Stomach smooth muscle (tissue), 2 donors: ENCODE measurements at regions not wholly inside any gene's neighbourhood (a gene's known extent, or its start where the extent isn't known, plus 50 kb on each side); places are given as distances from the start of the nearest gene placed in this dataset.
"Not testable (repeated sequence)": the region's sequence is repeated elsewhere in the genome, so short reads cannot be mapped to it uniquely, and the experiment has no call there.

Experiments used
- H3K27ac ChIP-seq: one replicate; pipeline ENCODE4 v1.7.0; 2013; ENCODE audit warnings: mild to moderate bottlenecking, low read length, inconsistent platforms
- H3K27me3 ChIP-seq, 2 donors: one replicate each; pipeline ENCODE4 v1.7.0; 2013; ENCODE audit warnings: low read length in 2 of 2; ENCODE audit not compliant: insufficient read depth in 2 of 2, control insufficient read depth in 1 of 2
- H3K36me3 ChIP-seq, 2 donors: one replicate each; pipeline ENCODE4 v1.7.0; 2013; ENCODE audit warnings: low read length in 2 of 2; ENCODE audit not compliant: control insufficient read depth in 2 of 2, insufficient read depth in 2 of 2
- H3K4me1 ChIP-seq: one replicate; pipeline ENCODE4 v1.7.0; 2013; ENCODE audit warnings: low read length; ENCODE audit not compliant: control insufficient read depth, insufficient read depth
- H3K4me3 ChIP-seq, 2 donors: one replicate each; pipeline ENCODE4 v1.7.0; 2013; ENCODE audit warnings: low read length in 2 of 2
- H3K9ac ChIP-seq, 2 donors: one replicate each; pipeline ENCODE4 v1.7.0; 2013; ENCODE audit warnings: low read length in 2 of 2, mild to moderate bottlenecking in 1 of 2
- H3K9me3 ChIP-seq, 2 donors: one replicate each; pipeline ENCODE4 v1.7.0; 2013; ENCODE audit warnings: low read length in 2 of 2; ENCODE audit not compliant: control insufficient read depth in 2 of 2
- donor health status: healthy.
- donor health status: Pancreatic carcinoma.

DNA sequence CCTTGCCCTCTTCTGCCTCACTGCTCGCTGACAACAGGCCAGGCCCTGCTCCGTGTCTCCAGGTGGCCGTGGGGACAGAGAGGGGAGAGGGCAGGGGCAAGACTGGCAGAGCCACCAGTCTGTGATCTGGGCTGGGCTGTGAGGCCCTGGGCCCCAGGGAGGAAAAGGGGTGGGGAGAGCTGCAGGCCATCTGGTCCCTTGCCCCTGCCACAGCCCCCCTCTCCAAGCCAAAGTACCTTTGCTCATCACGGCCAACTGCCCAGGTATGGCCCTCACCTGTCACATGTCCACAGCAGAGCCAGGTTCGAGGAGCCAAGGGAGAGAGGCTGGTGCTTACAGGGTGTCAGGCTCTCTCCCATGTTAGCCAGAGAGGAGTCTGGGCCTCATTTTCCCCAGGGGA lies 91.4 kb upstream of the LHX1 start:
- Histone ChIP-seq H3K9me3 (peaks cover 0 to 4% of the 10 kb centered on the region in 2 donors), H3K4me3 (no peak overlapping the region), H3K36me3 (no peaks in the 10 kb centered on the region), H3K4me1 (no peaks in the 10 kb centered on the region), H3K27me3 (peaks cover 17 to 33% of the 10 kb centered on the region in 2 donors), H3K9ac (no peak overlapping the region), H3K27ac (no peak overlapping the region)

DNA sequence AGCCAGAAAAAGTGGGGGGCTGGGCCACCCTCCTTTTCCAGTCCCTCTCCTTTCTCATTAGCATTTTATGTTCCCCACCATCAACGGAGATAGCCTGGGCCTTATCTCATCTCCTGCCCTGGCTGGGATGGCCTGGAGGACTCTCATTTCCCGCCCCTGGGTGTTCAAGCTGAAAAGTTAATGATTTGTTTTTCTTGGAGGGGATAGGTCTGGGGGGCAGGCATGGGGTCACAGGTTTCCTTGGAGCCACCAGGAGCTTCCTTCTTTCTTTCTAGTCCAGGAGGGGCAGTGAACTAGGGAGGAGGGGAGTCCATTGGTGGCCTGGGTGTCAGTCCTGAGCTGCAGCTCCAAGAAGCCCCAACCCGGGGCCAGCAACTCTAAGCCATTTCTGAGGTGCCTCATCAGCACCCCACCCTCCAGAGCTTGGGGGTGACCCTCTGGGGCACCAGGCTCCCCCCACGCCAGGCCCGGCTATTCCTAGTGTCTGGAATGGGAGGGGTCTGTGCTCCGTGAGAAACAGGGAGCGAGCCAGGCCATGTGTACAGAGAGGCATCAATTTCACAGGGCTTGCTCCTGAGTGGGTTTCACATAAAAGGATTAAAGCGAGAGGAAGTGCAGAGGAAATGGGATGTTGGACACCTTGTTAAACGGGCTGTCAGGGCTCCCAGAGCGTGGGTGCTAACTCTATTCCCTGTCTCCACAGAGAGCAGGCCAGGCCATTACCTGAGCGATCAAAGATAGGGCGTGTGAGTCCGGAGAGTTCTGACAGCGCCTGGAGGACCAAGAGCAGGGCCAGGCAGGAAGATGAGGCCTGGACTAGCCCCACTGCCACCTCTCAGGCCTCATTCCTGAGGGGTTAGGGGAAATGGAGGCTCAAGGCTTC lies 90.6 kb upstream of the LHX1 start:
- no peaks in the 10 kb centered on the region for H3K9me3 ChIP-seq
- no peaks in the 10 kb centered on the region for H3K36me3 ChIP-seq
- H3K27ac ChIP-seq: no peak overlapping the region

DNA sequence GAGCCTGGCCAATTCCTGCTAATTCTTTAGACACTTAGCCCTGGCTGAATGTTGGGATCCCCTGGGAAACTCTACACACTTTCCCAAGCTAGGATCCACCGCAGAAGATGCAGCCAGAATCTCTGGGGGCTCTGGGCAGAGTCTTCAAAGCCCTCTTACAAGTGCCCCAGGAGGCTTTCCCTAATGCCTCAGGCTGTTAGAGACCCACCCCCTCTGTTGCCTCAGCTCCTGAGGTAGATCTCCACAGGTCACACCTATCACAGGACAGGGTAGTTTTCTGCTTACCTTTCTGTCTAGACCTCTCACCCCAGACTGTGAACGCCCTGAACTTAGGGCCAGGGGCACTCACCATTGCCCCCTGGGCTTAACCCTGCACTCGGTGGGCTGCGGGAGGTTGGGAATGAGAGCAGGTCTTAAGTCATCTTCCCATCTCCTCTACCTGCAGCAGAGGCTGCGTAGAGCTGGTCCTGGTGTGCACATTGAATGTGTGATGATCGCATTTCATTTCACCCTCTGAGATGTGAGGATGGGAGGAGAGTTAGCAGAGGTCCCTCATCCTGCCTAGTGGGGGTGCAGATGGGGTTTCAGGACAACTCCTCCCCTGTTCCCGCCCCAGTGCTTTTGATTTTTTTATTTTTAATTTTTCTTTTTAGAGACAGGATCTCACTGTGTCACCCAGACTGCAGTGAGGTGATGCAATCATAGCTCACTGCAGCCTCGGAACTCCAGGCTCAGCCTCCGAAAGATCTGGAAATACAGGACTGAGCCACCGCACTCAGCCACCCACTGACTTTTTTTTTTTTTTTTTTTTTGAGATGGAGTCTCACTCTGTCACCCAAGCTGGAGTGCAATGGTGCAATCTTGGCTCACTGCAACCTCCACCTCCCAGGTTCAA lies 89.0 kb upstream of the LHX1 start:
- no peak overlapping the region for H3K27ac ChIP-seq
- no peak overlapping the region for H3K9ac ChIP-seq
- H3K9me3 ChIP-seq: no peaks in the 10 kb centered on the region
- peaks cover 12 to 27% of the 10 kb centered on the region in 2 donors for H3K27me3 ChIP-seq
- no peak overlapping the region for H3K4me3 ChIP-seq
- H3K4me1 ChIP-seq: no peaks in the 10 kb centered on the region
- H3K36me3 ChIP-seq: no peaks in the 10 kb centered on the region

More for the DNA sequence above, 90.6 kb upstream of the LHX1 start:
- H3K4me3 ChIP-seq: no peak overlapping the region
- no peak overlapping the region for H3K9ac ChIP-seq
- peaks cover 19 to 36% of the 10 kb centered on the region in 2 donors for H3K27me3 ChIP-seq
- no peaks in the 10 kb centered on the region for H3K4me1 ChIP-seq

DNA sequence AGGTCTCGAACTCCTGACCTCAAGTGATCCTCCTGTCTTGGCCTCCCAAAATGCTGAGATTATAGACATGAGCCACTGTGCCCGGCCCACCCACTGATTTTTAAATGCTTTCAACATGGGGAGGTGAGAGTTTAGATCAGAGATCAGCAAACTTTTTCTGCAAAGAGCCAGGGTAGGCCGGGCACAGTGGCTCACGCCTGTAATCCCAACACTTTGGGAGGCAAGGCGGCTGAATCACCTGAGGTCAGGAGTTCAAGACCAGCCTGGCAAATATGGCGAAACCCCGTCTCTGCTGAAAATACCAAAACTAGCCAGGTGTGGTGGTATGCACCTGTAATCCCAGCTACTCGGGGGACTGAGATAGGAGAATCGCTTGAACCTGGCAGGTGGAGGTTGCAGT lies 88.3 kb upstream of the LHX1 start:
- H3K4me3 ChIP-seq, H3K36me3 ChIP-seq, H3K27ac ChIP-seq, H3K9ac ChIP-seq, H3K9me3 ChIP-seq, H3K4me1 ChIP-seq: not testable (repeated sequence)
- H3K27me3 ChIP-seq: peaks cover 12 to 24% of the 10 kb centered on the region in 2 donors

DNA sequence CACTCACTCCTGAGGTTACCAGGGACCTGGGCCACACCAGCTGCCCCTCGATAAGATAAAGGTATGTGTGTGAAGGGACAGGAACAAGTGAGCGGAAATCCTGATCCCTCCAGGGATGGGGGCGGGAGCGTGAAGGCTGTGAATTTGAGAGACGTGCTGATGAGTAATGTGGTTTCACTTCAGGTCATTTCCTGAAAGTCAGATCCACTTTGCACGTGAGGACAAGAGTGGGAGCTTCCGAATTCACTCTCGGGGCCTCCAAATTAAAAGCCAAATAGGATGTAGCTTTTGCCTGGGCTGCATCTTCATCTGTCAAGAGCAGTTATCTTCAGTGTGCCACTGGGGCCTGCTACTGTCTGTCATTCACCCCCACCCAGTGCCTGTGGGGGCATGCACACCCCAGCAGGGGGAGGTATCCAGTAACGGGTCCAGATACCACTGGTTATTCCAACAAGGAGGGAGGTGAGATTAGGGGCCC lies 87.4 kb upstream of the LHX1 start:
- Histone ChIP-seq H3K27ac (no peak overlapping the region), H3K27me3 (peaks cover 6 to 23% of the 10 kb centered on the region in 2 donors)

DNA sequence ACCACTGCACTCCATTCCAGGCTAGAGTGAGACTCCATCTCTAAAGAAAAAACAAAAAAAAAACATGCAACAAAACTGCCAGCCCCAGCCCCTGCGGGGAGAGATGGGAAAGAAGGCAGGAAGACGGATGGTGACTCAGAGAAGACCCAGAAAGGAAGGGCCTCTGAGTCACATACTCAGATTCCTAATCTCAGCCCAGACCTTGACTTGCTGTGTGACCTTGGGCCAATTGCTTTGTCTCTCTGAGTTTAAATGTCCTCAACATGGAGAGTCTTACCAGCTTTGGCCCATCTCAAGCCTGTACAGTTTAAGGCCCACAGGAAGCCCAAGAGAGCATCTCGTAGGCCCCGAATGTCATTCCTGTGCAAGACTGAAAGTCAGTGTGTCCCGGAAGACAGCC lies 86.5 kb upstream of the LHX1 start:
- H3K4me1 ChIP-seq: no peaks in the 10 kb centered on the region
- H3K36me3 ChIP-seq: no peaks in the 10 kb centered on the region
- H3K27ac ChIP-seq: no peak overlapping the region
- peaks cover 2 to 5% of the 10 kb centered on the region in 2 donors for H3K9me3 ChIP-seq
- no peak overlapping the region for H3K4me3 ChIP-seq
- H3K27me3 ChIP-seq: peaks cover 11 to 22% of the 10 kb centered on the region in 2 donors
- H3K9ac ChIP-seq: no peak overlapping the region

More for the DNA sequence above, 87.4 kb upstream of the LHX1 start:
- no peaks in the 10 kb centered on the region for H3K36me3 ChIP-seq
- no peak overlapping the region for H3K4me3 ChIP-seq
- H3K9ac ChIP-seq: no peak overlapping the region
- H3K4me1 ChIP-seq: no peaks in the 10 kb centered on the region
- no peaks in the 10 kb centered on the region for H3K9me3 ChIP-seq

DNA sequence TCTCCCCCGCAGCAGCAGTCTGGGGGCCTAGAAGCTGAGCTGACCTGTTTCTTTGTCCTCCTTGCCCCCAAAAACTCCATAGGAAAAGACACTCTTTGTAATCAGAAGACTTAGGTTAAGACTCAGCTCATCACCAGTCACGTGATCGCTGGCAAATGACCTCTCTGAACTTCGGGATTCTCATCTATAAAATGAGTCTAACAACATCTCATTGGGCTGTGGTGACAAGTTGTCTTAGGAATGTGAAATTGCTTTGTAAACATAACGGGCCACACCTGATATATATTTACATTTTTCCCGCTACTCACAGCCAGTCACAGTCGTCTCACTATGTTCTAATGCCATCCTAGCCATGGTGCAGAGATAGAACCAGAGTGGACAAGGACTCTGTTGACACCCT lies 86.0 kb upstream of the LHX1 start:
- peaks cover 2 to 5% of the 10 kb centered on the region in 2 donors for H3K9me3 ChIP-seq
- H3K27me3 ChIP-seq: peaks cover 7 to 18% of the 10 kb centered on the region in 2 donors
- no peak overlapping the region for H3K9ac ChIP-seq
- no peaks in the 10 kb centered on the region for H3K4me1 ChIP-seq
- no peak overlapping the region for H3K4me3 ChIP-seq
- H3K36me3 ChIP-seq: no peaks in the 10 kb centered on the region
- no peak overlapping the region for H3K27ac ChIP-seq

DNA sequence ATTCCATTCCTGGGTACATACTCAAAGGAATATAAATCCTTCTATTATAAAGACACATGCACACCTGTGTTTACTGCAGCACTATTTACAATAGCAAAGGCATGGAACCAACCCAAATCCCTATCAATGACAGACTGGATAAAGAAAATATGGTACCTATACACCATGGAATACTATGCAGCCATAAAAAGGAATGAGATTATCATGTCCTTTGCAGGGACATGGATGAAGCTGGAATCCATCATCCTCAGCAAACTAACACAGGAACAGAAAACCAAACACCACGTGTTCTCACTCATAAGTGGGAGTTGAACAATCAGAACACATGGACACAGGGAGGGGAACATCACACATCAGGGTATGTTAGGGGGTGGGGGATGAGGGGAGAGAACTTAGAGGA lies 84.8 kb upstream of the LHX1 start:
- not testable (repeated sequence) for H3K4me1 ChIP-seq, H3K36me3 ChIP-seq, H3K4me3 ChIP-seq, H3K27ac ChIP-seq, H3K9ac ChIP-seq, H3K9me3 ChIP-seq
- H3K27me3 ChIP-seq: peaks cover 7 to 13% of the 10 kb centered on the region in 2 donors

DNA sequence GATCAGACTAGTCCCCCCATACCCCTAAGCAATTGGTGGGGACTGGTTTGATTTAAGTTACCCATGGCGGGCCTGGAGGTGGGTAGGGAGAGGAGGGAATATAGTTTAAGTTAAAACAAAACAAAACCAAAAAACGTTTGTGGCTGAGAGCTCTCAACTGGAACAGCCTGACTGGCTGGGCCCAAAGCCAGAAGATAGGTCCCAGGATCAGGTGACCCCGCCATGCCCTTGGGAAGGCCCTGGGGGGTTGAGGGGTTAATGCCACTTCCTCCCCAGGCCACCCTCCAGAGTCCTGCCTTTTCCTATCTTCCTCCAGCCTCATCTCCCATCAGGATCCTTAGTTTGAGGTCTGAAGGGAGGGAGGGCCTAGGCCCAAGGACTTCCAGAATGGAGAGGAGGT lies 82.3 kb upstream of the LHX1 start:
- Histone ChIP-seq H3K4me3 (no peak overlapping the region), H3K4me1 (no peaks in the 10 kb centered on the region)

DNA sequence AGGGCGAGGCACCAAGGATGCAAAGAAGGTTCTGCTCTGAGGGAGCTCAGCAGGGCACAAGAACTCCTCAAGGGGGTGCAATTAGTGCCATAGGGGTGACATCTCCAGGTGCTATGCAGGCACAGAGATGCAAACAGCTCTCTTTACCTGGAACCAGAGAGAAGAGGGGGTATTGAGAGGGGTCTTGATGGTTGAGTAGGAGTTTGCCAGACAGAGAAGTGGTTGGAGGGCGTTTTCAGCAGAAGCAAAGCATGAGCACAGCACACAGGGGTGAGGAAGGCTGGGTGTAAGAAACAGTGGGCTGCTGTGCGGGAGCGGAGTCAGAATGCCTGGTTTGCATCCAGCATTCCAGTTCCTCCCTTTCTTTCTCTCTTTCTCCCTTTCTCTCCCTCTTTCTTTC lies 81.8 kb upstream of the LHX1 start:
- H3K4me1 ChIP-seq: no peaks in the 10 kb centered on the region
- H3K27me3 ChIP-seq: peaks cover 7 to 10% of the 10 kb centered on the region in 2 donors
- H3K27ac ChIP-seq: no peak overlapping the region

More for the DNA sequence above, 82.3 kb upstream of the LHX1 start:
- no peak overlapping the region for H3K9ac ChIP-seq
- no peaks in the 10 kb centered on the region for H3K36me3 ChIP-seq
- no peak overlapping the region for H3K27ac ChIP-seq
- peaks cover 2 to 5% of the 10 kb centered on the region in 2 donors for H3K9me3 ChIP-seq
- peaks cover 7 to 10% of the 10 kb centered on the region in 2 donors for H3K27me3 ChIP-seq

More for the DNA sequence above, 81.8 kb upstream of the LHX1 start:
- H3K36me3 ChIP-seq: no peaks in the 10 kb centered on the region
- H3K4me3 ChIP-seq: no peak overlapping the region
- peaks cover 2 to 5% of the 10 kb centered on the region in 2 donors for H3K9me3 ChIP-seq
- no peak overlapping the region for H3K9ac ChIP-seq
